MCF 10A (cell line): ENCODE measurements at regions not wholly inside any gene's neighbourhood (a gene's known extent, or its start where the extent isn't known, plus 50 kb on each side); places are given as distances from the start of the nearest gene placed in this dataset.

ENCODE experiments used
- BruUV-seq: library from RNA; stranded (reverse); fragments of 400-500 nt; replicated peaks from 2 replicates; lab custom pipeline; 2021; lab: Mats Ljungman, UMichigan
- CTCF ChIA-PET: fragments of 300-600 bp; sonication (Branson Sonifier 250); formaldehyde crosslinking; extraction: SDS; loops from one replicate; lab custom pipeline; 2021; ENCODE audit warnings: antibody characterized with exemption, inconsistent platforms; lab: Yijun Ruan, JAX
- POLR2A ChIA-PET: fragments of 300-600, 350-650 bp; sonication (Branson Sonifier 250); formaldehyde crosslinking; extraction: SDS; loops from one replicate; lab custom pipeline; 2020; ENCODE audit warnings: antibody characterized with exemption, inconsistent platforms; lab: Yijun Ruan, JAX
- DNase-seq: peaks from one replicate; pipeline ENCODE4 v3.0.0-alpha.2; 2018; ENCODE audit not compliant: unreplicated experiment
- H3K27ac Mint-ChIP-seq: one replicate; pipeline ENCODE4 v1.8.0; 2022; ENCODE audit warnings: mild to moderate bottlenecking, low read depth, mixed read lengths; ENCODE audit not compliant: unreplicated experiment
- H3K27me3 Mint-ChIP-seq: one replicate; pipeline ENCODE4 v1.8.0; 2022; ENCODE audit warnings: mixed read lengths; ENCODE audit not compliant: insufficient read depth, unreplicated experiment
- H3K36me3 Mint-ChIP-seq: one replicate; pipeline ENCODE4 v1.8.0; 2022; ENCODE audit warnings: mild to moderate bottlenecking, moderate library complexity, mixed read lengths; ENCODE audit not compliant: insufficient read depth, unreplicated experiment
- H3K4me1 Mint-ChIP-seq: one replicate; pipeline ENCODE4 v1.8.0; 2022; ENCODE audit warnings: mixed read lengths; ENCODE audit not compliant: insufficient read depth, unreplicated experiment
- H3K4me3 Mint-ChIP-seq: one replicate; pipeline ENCODE4 v1.8.0; 2022; ENCODE audit warnings: mild to moderate bottlenecking, moderate library complexity, mixed read lengths; ENCODE audit not compliant: unreplicated experiment
- H3K9me3 Mint-ChIP-seq: one replicate; pipeline ENCODE4 v1.8.0; 2022; ENCODE audit warnings: mixed read lengths; ENCODE audit not compliant: unreplicated experiment
- CTCF ChIP-seq: fragments of 200-600 bp; IDR thresholded peaks from one replicate; pipeline ENCODE4 v1.8.0; 2022; ENCODE audit warnings: antibody characterized with exemption, mild to moderate bottlenecking; ENCODE audit not compliant: unreplicated experiment
- intact Hi-C: fragments of 100-400 bp; cut with micrococcal nuclease; formaldehyde crosslinking; loops from 2 replicates; pipeline ENCODE4 v1.14.1; 2022

- DNase-seq = peak; percentile 72
- intact Hi-C loops = no loop called here
- ChIA-PET CTCF (interaction anchor here (1.9 kb wide), 1 partner anchor 34 kb away, joined by 6 read pairs; no protein-coding TSS in a partner anchor), POLR2A (interaction anchor here (0.7 kb wide), 1 partner anchor 99 kb away, joined by 3 read pairs; no protein-coding TSS in a partner anchor)
- Mint-ChIP-seq H3K4me3 (no peak overlapping the region), H3K36me3 (no peaks in the 10 kb centered on the region), H3K27ac (no peak overlapping the region), H3K27me3 (no peaks in the 10 kb centered on the region), H3K4me1 (no peaks in the 10 kb centered on the region), H3K9me3 (no peaks in the 10 kb centered on the region)
- no peak for TF ChIP-seq CTCF
- BruUV-seq = no TSS peak
Measured at GRCh38 chr2:152826581-152827279, 108.3 kb downstream of the ARL6IP6 start.

GRCh38 chr2:152825834-152826233, 107.4 kb downstream of the ARL6IP6 start:
- DNase-seq = peak; percentile 4
- Mint-ChIP-seq H3K27me3 (no peaks in the 10 kb centered on the region), H3K36me3 (no peaks in the 10 kb centered on the region), H3K27ac (no peak overlapping the region), H3K4me3 (no peak overlapping the region), H3K9me3 (no peaks in the 10 kb centered on the region), H3K4me1 (no peaks in the 10 kb centered on the region)
- TF ChIP-seq CTCF = no peak
- CTCF ChIA-PET = interaction anchor here (1.9 kb wide), 1 partner anchor 35 kb away, joined by 6 read pairs; no protein-coding TSS in a partner anchor
- no TSS peak for BruUV-seq
- intact Hi-C loops = no loop called here
- POLR2A ChIA-PET = no interaction called here

GRCh38 chr2:152823905-152824304, 105.5 kb downstream of the ARL6IP6 start:
- no peaks in the 10 kb centered on the region for H3K36me3 Mint-ChIP-seq
- CTCF ChIA-PET = no interaction called here
- no peak overlapping the region for H3K27ac Mint-ChIP-seq
- DNase-seq = no peak
- no peaks in the 10 kb centered on the region for H3K27me3 Mint-ChIP-seq
- POLR2A ChIA-PET = no interaction called here
- H3K9me3 Mint-ChIP-seq = no peaks in the 10 kb centered on the region
- H3K4me1 Mint-ChIP-seq = no peaks in the 10 kb centered on the region
- H3K4me3 Mint-ChIP-seq = no peak overlapping the region
- BruUV-seq = no TSS peak
- intact Hi-C loops = no loop called here
- no peak for TF ChIP-seq CTCF

GRCh38 chr2:152822676-152823075, 104.3 kb downstream of the ARL6IP6 start:
- no peaks in the 10 kb centered on the region for H3K4me1 Mint-ChIP-seq
- intact Hi-C loops = no loop called here
- CTCF ChIA-PET = no interaction called here
- peak overlapping the region; percentile 36 for H3K27ac Mint-ChIP-seq
- TF ChIP-seq CTCF = no peak
- H3K9me3 Mint-ChIP-seq = no peaks in the 10 kb centered on the region
- H3K4me3 Mint-ChIP-seq = no peak overlapping the region
- H3K36me3 Mint-ChIP-seq = no peaks in the 10 kb centered on the region
- no TSS peak for BruUV-seq
- POLR2A ChIA-PET = no interaction called here
- no peak for DNase-seq
- no peaks in the 10 kb centered on the region for H3K27me3 Mint-ChIP-seq
